ENCODE measurements at regions not wholly inside any gene's neighbourhood (a gene's known extent, or its start where the extent isn't known, plus 50 kb on each side); places are given as distances from the start of the nearest gene placed in this dataset.
"Not testable (repeated sequence)": the region's sequence is repeated elsewhere in the genome, so short reads cannot be mapped to it uniquely, and the experiment has no call there.

DNA sequence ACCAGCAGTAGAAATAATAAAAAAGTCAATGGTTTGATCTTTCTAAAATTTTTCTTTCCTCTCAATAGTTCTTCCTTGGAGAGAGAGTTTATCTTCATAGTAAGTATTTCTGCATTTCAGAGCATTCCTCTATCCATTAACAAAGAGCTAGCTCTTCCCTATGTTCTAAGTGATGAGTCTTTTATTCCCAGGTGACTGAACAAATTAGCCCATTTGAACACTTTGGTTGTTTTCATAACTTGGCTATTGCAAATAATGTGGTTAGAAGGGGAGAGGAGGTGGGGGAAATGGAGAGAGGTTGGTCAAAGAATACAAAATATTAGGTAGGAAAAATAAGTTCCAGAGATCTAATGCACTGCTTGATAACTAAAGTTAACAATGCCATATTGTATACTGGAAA lies 598.9 kb downstream of the KCNT2 start:
- no peaks in the 10 kb centered on the region for H3K9me3 Mint-ChIP-seq
- H3K27me3 Mint-ChIP-seq, result no peaks in the 10 kb centered on the region

DNA sequence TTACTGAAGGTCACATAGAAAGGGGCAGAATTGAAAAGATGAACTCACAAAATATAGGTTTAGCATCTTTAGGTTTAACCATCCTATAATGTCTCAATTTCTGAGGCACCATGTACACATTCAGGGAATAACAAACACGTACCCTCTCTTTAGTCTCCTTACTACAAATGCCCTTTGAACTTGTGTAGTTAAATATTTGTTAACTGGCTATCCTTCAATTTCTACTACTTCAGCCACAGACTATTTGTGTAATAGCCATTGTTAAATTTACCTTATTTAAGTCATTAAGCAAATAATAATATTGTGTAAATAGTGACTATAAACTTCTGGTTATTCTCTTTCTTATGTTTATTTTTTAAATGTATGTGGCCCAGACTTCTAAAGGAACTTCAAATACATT lies 600.5 kb downstream of the KCNT2 start:
- no peaks in the 10 kb centered on the region for H3K9me3 Mint-ChIP-seq
- DNase-seq, result no peak
- POLR2A ChIA-PET, result no interaction called here
- CTCF ChIA-PET, result no interaction called here
- H3K36me3 Mint-ChIP-seq (ENCODE audit: low read depth), result no peaks in the 10 kb centered on the region
- no peaks in the 10 kb centered on the region for H3K4me1 Mint-ChIP-seq
- H3K27me3 Mint-ChIP-seq, result no peaks in the 10 kb centered on the region
- H3K4me3 Mint-ChIP-seq, result no peak overlapping the region
- H3K27ac Mint-ChIP-seq, result no peak overlapping the region

More for the DNA sequence above, 598.9 kb downstream of the KCNT2 start:
- no peak overlapping the region for H3K4me3 Mint-ChIP-seq
- H3K36me3 Mint-ChIP-seq (ENCODE audit: low read depth), result no peaks in the 10 kb centered on the region
- no peaks in the 10 kb centered on the region for H3K4me1 Mint-ChIP-seq
- no peak overlapping the region for H3K27ac Mint-ChIP-seq
- ChIA-PET POLR2A (no interaction called here), CTCF (no interaction called here)
- no peak for DNase-seq

- ChIA-PET POLR2A (no interaction called here), CTCF (no interaction called here)
- Mint-ChIP-seq H3K27me3 (no peaks in the 10 kb centered on the region), H3K4me3 (no peak overlapping the region), H3K36me3 (ENCODE audit: low read depth) (no peaks in the 10 kb centered on the region), H3K27ac (no peak overlapping the region), H3K4me1 (no peaks in the 10 kb centered on the region), H3K9me3 (no peaks in the 10 kb centered on the region)
- no peak for DNase-seq
Measured at GRCh38 chr1:196005426-196005825, 602.8 kb downstream of the KCNT2 start.

GRCh38 chr1:196004388-196004787 lies 603.9 kb downstream of the KCNT2 start:
- H3K4me1 Mint-ChIP-seq; DNase-seq; CTCF ChIA-PET; H3K36me3 Mint-ChIP-seq (ENCODE audit: low read depth); H3K27ac Mint-ChIP-seq; H3K27me3 Mint-ChIP-seq; POLR2A ChIA-PET; H3K4me3 Mint-ChIP-seq; H3K9me3 Mint-ChIP-seq: not testable (repeated sequence)

DNA sequence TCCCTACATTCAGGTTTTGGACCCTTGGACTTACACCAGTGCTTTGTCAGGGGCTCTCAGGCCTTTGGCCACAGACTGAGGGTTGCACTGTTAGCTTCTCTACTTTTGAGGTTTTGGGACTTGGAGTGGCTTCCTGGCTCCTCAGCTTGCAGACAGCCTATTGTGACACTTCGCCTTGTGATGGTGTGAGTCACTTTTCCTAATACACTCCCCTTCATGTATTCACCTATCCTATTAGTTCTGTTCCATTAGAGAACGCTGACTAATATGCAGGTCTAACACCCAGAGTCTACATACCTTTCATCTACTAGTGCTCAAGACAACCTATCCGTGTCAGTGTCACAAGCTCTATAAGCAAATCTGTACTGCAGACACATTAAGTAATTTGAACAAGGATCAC lies 605.3 kb downstream of the KCNT2 start:
- ChIA-PET CTCF (interaction anchor here (0.6 kb wide), 1 partner anchor 59 kb away, joined by 3 read pairs; no protein-coding TSS in a partner anchor), POLR2A (no interaction called here)
- no peaks in the 10 kb centered on the region for H3K9me3 Mint-ChIP-seq
- H3K27ac Mint-ChIP-seq, result no peak overlapping the region
- DNase-seq, result no peak
- no peaks in the 10 kb centered on the region for H3K27me3 Mint-ChIP-seq
- H3K4me3 Mint-ChIP-seq, result no peak overlapping the region
- no peaks in the 10 kb centered on the region for H3K36me3 Mint-ChIP-seq (ENCODE audit: low read depth)
- no peaks in the 10 kb centered on the region for H3K4me1 Mint-ChIP-seq

- CTCF ChIA-PET; H3K4me3 Mint-ChIP-seq; POLR2A ChIA-PET; H3K4me1 Mint-ChIP-seq; DNase-seq; H3K9me3 Mint-ChIP-seq; H3K36me3 Mint-ChIP-seq (ENCODE audit: low read depth); H3K27ac Mint-ChIP-seq; H3K27me3 Mint-ChIP-seq: not testable (repeated sequence)
Measured at GRCh38 chr1:196002296-196002695, 605.9 kb downstream of the KCNT2 start.

DNA sequence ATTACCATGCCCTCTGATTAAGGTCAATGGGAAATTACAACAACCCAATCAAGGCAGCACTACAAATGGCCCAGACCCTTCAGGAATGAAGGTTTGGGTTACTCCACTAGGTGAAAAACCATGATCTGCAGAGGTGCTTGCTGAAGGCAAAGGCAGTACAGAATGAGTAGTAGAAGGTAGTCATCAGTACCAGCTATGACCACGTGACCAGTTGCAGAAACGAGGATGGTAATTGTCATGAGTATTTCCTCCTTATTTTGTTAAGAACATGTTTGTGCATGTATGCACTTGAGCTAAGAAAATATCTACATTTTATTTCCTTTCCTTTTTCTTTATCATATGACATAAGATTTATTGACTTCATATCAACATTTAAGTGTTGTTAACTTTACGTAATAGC lies 607.1 kb downstream of the KCNT2 start:
- Mint-ChIP-seq H3K4me1 (no peaks in the 10 kb centered on the region), H3K9me3 (no peaks in the 10 kb centered on the region), H3K4me3 (no peak overlapping the region), H3K36me3 (ENCODE audit: low read depth) (no peaks in the 10 kb centered on the region), H3K27me3 (no peaks in the 10 kb centered on the region), H3K27ac (no peak overlapping the region)
- CTCF ChIA-PET, result interaction anchor here (0.7 kb wide), 1 partner anchor 600 kb away, joined by 3 read pairs; no protein-coding TSS in a partner anchor
- POLR2A ChIA-PET, result no interaction called here
- no peak for DNase-seq

DNA sequence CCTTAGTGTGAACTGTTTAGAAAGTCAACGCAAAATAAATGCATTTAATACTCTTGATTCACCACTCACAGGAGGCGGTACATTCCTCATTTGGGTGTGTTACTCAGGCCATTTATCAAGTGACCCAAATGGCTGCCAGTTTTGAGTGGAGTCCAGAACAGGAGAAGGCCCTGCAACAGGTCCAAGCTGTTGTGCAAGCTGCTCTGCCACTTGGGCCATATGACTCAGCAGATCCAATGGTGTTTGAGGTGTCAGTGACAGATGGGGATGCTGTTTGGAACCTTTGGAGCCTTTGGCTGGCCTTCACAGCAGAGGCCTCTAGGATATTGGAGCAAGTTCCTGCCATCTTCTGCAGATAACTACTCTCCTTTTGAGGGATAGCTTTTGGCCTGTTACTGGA lies 609.2 kb downstream of the KCNT2 start:
- H3K9me3 Mint-ChIP-seq, result no peaks in the 10 kb centered on the region
- no peaks in the 10 kb centered on the region for H3K4me1 Mint-ChIP-seq
- DNase-seq, result no peak
- H3K4me3 Mint-ChIP-seq, result no peak overlapping the region
- POLR2A ChIA-PET, result no interaction called here
- no peak overlapping the region for H3K27ac Mint-ChIP-seq
- no peaks in the 10 kb centered on the region for H3K27me3 Mint-ChIP-seq
- H3K36me3 Mint-ChIP-seq (ENCODE audit: low read depth), result no peaks in the 10 kb centered on the region
- CTCF ChIA-PET, result no interaction called here

- Mint-ChIP-seq H3K4me3 (no peak overlapping the region), H3K4me1 (no peaks in the 10 kb centered on the region), H3K36me3 (ENCODE audit: low read depth) (no peaks in the 10 kb centered on the region), H3K9me3 (no peaks in the 10 kb centered on the region), H3K27me3 (no peaks in the 10 kb centered on the region), H3K27ac (no peak overlapping the region)
- CTCF ChIA-PET, result no interaction called here
- POLR2A ChIA-PET, result no interaction called here
- no peak for DNase-seq
Measured at GRCh38 chr1:195981448-195982139, 626.6 kb downstream of the KCNT2 start.

DNA sequence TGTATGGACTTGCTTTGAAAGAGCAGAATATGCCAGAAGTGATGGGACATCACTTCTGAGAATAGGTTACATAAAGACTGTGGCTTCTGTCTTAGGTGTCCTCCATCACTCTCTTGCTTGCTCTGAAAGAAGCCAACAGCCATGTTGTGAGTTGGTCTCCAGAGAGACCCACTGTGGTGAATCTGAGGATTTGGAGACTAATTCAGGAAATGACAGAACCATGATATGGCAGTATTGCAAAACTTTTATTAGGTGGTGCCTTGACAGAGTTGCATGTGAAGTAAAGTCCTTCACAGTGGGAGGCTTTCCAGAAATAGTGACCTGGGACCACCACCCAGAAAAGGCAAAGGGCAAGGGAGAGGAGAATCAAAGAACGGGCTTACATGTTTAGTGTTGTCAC lies 628.6 kb downstream of the KCNT2 start:
- no peak for DNase-seq
- Mint-ChIP-seq H3K4me3 (no peak overlapping the region), H3K27me3 (no peaks in the 10 kb centered on the region), H3K36me3 (ENCODE audit: low read depth) (no peaks in the 10 kb centered on the region), H3K4me1 (no peaks in the 10 kb centered on the region), H3K27ac (no peak overlapping the region), H3K9me3 (no peaks in the 10 kb centered on the region)
- POLR2A ChIA-PET, result no interaction called here
- CTCF ChIA-PET, result no interaction called here

DNA sequence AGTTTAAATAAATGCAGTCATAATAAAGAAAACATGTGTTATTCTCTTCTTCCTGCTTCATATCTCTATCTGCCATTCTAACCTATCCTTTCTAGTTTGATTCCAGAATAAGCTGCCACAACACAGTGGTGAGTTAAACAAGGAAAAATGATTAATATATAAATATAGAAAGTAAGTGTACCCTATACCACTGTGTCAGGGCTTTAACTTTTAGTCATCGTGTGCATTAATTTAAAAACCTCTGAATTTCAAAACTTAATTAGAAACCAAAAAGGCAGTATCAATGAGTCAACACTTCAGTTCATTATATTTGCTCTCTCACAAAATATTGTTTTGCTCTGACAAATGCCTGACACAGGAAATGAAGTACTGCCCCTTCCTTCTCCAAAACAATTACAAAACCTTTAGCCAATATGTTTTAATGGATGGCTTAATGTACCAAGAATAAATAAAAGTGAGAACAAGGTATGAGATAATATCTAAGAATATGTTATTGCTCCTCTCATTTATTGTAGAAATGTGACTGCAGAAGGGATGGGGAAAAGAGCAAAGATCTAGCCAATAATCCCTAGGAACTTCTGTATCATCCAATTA lies 634.8 kb downstream of the KCNT2 start:
- CTCF ChIA-PET, result no interaction called here
- no peaks in the 10 kb centered on the region for H3K27me3 Mint-ChIP-seq

DNA sequence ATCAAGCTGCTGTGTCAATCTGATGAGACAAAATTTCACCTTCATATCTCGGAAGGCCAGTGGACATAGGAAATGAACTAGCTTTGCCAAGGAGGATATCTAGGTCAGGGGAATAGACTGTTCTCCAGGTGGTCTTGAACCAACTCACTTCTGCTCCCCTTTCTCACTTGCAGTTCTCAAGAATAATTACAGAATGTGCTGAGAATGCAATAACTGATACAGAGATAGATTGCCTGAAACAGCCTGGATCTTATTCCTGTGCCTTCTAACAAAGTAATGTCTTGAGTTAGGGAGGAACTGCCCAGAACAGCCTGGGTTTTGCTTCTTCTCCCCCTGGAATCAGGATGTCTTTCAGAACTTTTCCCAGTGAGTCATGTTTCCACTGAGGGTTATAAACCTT lies 636.7 kb downstream of the KCNT2 start:
- H3K4me1 Mint-ChIP-seq, result no peaks in the 10 kb centered on the region
- POLR2A ChIA-PET, result no interaction called here
- no peak for DNase-seq
- H3K9me3 Mint-ChIP-seq, result peaks cover 2% of the 10 kb centered on the region
- H3K36me3 Mint-ChIP-seq (ENCODE audit: low read depth), result no peaks in the 10 kb centered on the region
- no peak overlapping the region for H3K27ac Mint-ChIP-seq
- no peaks in the 10 kb centered on the region for H3K27me3 Mint-ChIP-seq
- no peak overlapping the region for H3K4me3 Mint-ChIP-seq
- CTCF ChIA-PET, result no interaction called here

More for the DNA sequence above, 634.8 kb downstream of the KCNT2 start:
- Mint-ChIP-seq H3K27ac (no peak overlapping the region), H3K36me3 (ENCODE audit: low read depth) (no peaks in the 10 kb centered on the region), H3K4me1 (no peaks in the 10 kb centered on the region), H3K4me3 (no peak overlapping the region), H3K9me3 (no peaks in the 10 kb centered on the region)
- POLR2A ChIA-PET, result no interaction called here
- no peak for DNase-seq

DNA sequence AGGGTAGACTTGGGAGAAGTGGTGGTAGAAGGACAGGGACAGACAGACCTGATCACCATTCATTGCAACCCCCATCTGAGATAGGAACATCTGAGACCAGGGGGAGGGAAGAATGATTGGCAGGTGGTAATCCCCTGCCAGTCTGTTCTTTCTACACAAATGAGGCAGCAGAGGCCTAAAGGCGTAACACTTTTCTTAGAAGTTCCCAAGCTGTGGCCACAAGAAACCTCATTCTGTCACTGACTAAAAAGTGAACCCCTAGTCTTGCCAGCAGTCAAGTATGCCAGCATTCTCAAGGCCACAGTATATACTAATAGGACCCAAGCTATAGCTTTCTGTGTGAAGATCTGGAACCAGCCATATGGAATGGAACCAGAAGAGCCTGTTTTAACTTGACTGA lies 638.0 kb downstream of the KCNT2 start:
- Mint-ChIP-seq H3K36me3 (ENCODE audit: low read depth) (no peaks in the 10 kb centered on the region), H3K27me3 (no peaks in the 10 kb centered on the region), H3K9me3 (peaks cover 2% of the 10 kb centered on the region), H3K27ac (no peak overlapping the region), H3K4me3 (no peak overlapping the region), H3K4me1 (no peaks in the 10 kb centered on the region)
- ChIA-PET CTCF (no interaction called here), POLR2A (no interaction called here)
- DNase-seq, result no peak

DNA sequence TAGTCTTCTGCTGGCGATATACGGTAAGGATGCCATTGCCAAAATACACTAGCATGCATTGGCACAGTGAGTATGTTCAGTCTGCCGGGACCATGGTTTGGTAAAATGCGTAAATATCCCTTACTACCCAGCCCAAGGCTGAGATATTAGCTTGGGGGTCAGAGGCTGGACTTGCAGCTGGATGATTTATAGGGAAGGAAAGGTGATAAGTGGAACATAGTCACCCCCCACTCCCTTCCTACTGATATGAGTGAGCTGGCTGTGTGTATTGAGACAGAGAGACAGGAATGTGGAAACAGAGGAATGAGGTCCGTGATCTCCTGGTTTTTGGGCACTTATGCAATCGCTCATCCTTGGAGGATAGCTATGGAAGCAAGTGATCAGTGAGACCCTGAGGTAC lies 642.8 kb downstream of the KCNT2 start:
- ChIA-PET POLR2A (no interaction called here), CTCF (no interaction called here)
- Mint-ChIP-seq H3K27ac (no peak overlapping the region), H3K9me3 (peaks cover 2% of the 10 kb centered on the region), H3K36me3 (ENCODE audit: low read depth) (no peaks in the 10 kb centered on the region), H3K4me1 (no peaks in the 10 kb centered on the region), H3K4me3 (no peak overlapping the region), H3K27me3 (no peaks in the 10 kb centered on the region)
- DNase-seq, result no peak
